GM12878 (cell line): ENCODE measurements at regions not wholly inside any gene's neighbourhood (a gene's known extent, or its start where the extent isn't known, plus 50 kb on each side); places are given as distances from the start of the nearest gene placed in this dataset.

ENCODE experiments used
- ATAC-seq: fragments of 200-7000 bp; cut with Tn5 transposase; 3 replicates; pipeline ENCODE4 v1.9.1; 2020; ENCODE audit warnings: mild to moderate bottlenecking, moderate library complexity
- BruUV-seq: library from RNA; stranded (reverse); fragments of 400-500 nt; replicated peaks from 2 replicates; lab custom pipeline; 2021; lab: Mats Ljungman, UMichigan
- CTCF ChIA-PET: fragments of 300-600 bp; sonication (Branson Sonifier 250); formaldehyde crosslinking; extraction: SDS; loops from one replicate; lab custom pipeline; 2021; ENCODE audit warnings: inconsistent platforms; lab: Yijun Ruan, JAX
- POLR2A ChIA-PET: fragments of 350-600 bp; formaldehyde crosslinking; extraction: SDS; loops from one replicate; lab custom pipeline; 2021; ENCODE audit warnings: inconsistent platforms; lab: Charles Lee
- RAD21 ChIA-PET: fragments of 300-600 bp; sonication (Branson Sonifier 250); formaldehyde crosslinking; loops from one replicate; lab custom pipeline; 2023; ENCODE audit warnings: antibody characterized with exemption; ENCODE audit not compliant: unreplicated experiment; lab: Charles Lee
- SMC1A ChIA-PET: fragments of 300-600 bp; sonication (Branson Sonifier 250); formaldehyde crosslinking; loops from one replicate; lab custom pipeline; 2023; ENCODE audit not compliant: unreplicated experiment, uncharacterized antibody; lab: Charles Lee
- DNase-seq: peaks from one replicate; pipeline ENCODE4 v3.0.0-alpha.2; 2011; ENCODE audit warnings: low read depth, low spot score
- FAIRE-seq: peaks from 3 replicates; lab custom pipeline; 2011; peaks lifted over from hg19 to GRCh38; lab: Jason Lieb, UNC
- H2AFZ ChIP-seq: 2 replicates; pipeline ENCODE4 v1.6.0; 2011; ENCODE audit warnings: low read depth, low read length, control low read depth; ENCODE audit not compliant: control insufficient read depth
- H3K27ac ChIP-seq: 2 replicates; pipeline ENCODE4 v1.5.1; 2011; ENCODE audit warnings: control low read depth; ENCODE audit not compliant: control insufficient read depth, insufficient read depth
- H3K27me3 ChIP-seq, 2 experiments: replicated peaks in 1 of 2; 2 replicates each; pipeline versions ENCODE4 v1.6.0 to v1.6.1; 2011; ENCODE audit warnings: low read length in 1 of 2; ENCODE audit not compliant: control insufficient read depth in 2 of 2, insufficient read depth in 2 of 2
- H3K36me3 ChIP-seq, 2 experiments: 2 replicates each; pipeline ENCODE4 v1.5.1; 2011; ENCODE audit warnings: low read length in 1 of 2; ENCODE audit not compliant: control insufficient read depth in 2 of 2, insufficient read depth in 2 of 2
- H3K4me1 ChIP-seq: 2 replicates; pipeline ENCODE4 v1.6.1; 2011; ENCODE audit warnings: mild to moderate bottlenecking, low read length, moderate library complexity, mixed read lengths; ENCODE audit not compliant: control insufficient read depth, insufficient read depth
- H3K4me2 ChIP-seq: 2 replicates; pipeline ENCODE4 v1.6.0; 2011; ENCODE audit warnings: control low read depth; ENCODE audit not compliant: control insufficient read depth, insufficient read depth
- H3K4me3 ChIP-seq: fragments of 200-600 bp; sonication (generic); 2 replicates; pipeline ENCODE4 v1.5.1; 2016
- H3K79me2 ChIP-seq: 2 replicates; pipeline ENCODE4 v1.6.0; 2011; ENCODE audit warnings: low read length; ENCODE audit not compliant: control insufficient read depth, insufficient read depth
- H3K9ac ChIP-seq: 2 replicates; pipeline ENCODE4 v1.8.0; 2011; ENCODE audit warnings: low read length, control low read depth, mixed read lengths; ENCODE audit not compliant: control insufficient read depth, insufficient read depth
- H3K9me3 ChIP-seq: replicated peaks from 3 replicates; pipeline ENCODE4 v1.5.1; 2011; ENCODE audit warnings: mild to moderate bottlenecking, low read length; ENCODE audit not compliant: control insufficient read depth, insufficient read depth
- H4K20me1 ChIP-seq: 2 replicates; pipeline ENCODE4 v1.6.0; 2011; ENCODE audit not compliant: control insufficient read depth, insufficient read depth
- E2F4 ChIP-seq: IDR thresholded peaks from 2 replicates; pipeline ENCODE4 v1.6.1; 2012; ENCODE audit warnings: low read depth, low read length, improper control_type of control experiment
- EZH2 ChIP-seq: IDR thresholded peaks from 2 replicates; pipeline ENCODE4 v1.6.1; 2012; ENCODE audit warnings: low read depth, mild to moderate bottlenecking, control low read depth, inconsistent platforms, low read length, borderline replicate concordance; ENCODE audit not compliant: control insufficient read depth
- IKZF1 ChIP-seq: fragments of 450-650 bp; conservative IDR thresholded peaks from 2 replicates; pipeline ENCODE4 v1.6.1; 2017; ENCODE audit warnings: antibody characterized with exemption, mild to moderate bottlenecking
- KAT2A ChIP-seq: conservative IDR thresholded peaks from 2 replicates; pipeline ENCODE4 v1.6.1; 2011; ENCODE audit warnings: low read depth, low read length; ENCODE audit not compliant: control insufficient read depth
- KDM1A ChIP-seq: fragments of 200-600 bp; sonication (generic); IDR thresholded peaks from 2 replicates; pipeline ENCODE4 v1.6.1; 2016; ENCODE audit warnings: borderline replicate concordance
- MAX ChIP-seq: IDR thresholded peaks from 2 replicates; pipeline ENCODE4 v1.6.1; 2012; ENCODE audit warnings: low read depth, low read length, improper control_type of control experiment
- NR2C1 ChIP-seq: fragments of 450-650 bp; IDR thresholded peaks from 2 replicates; pipeline ENCODE4 v1.6.1; 2017; ENCODE audit warnings: antibody characterized with exemption, mild to moderate bottlenecking, moderate library complexity
- PAX5 ChIP-seq: IDR thresholded peaks from 2 replicates; pipeline ENCODE4 v1.6.1; 2011; ENCODE audit warnings: low read depth, low read length, borderline replicate concordance
- PKNOX1 ChIP-seq: fragments of 450-650 bp; IDR thresholded peaks from 2 replicates; pipeline ENCODE4 v1.6.1; 2016; ENCODE audit warnings: mild to moderate bottlenecking
- PML ChIP-seq: IDR thresholded peaks from 2 replicates; pipeline ENCODE4 v1.6.1; 2012; ENCODE audit warnings: low read length, inconsistent platforms
- POLR2AphosphoS2 ChIP-seq: IDR thresholded peaks from 2 replicates; pipeline ENCODE4 v1.6.1; 2011; ENCODE audit warnings: low read depth, mild to moderate bottlenecking, low read length, improper control_type of control experiment, moderate library complexity
- RAD51 ChIP-seq: fragments of 450-650 bp; IDR thresholded peaks from 2 replicates; pipeline ENCODE4 v1.6.1; 2016; ENCODE audit warnings: moderate library complexity, mild to moderate bottlenecking, inconsistent platforms
- RCOR1 ChIP-seq: conservative IDR thresholded peaks from 2 replicates; pipeline ENCODE4 v1.6.1; 2012; ENCODE audit warnings: low read depth, low read length, improper control_type of control experiment
- RFX5 ChIP-seq: IDR thresholded peaks from 2 replicates; pipeline ENCODE4 v1.6.1; 2011; ENCODE audit warnings: low read depth, low read length, improper control_type of control experiment
- SRF ChIP-seq, 2 experiments: IDR thresholded peaks; 2 replicates each; pipeline ENCODE4 v1.6.1; 2011; ENCODE audit warnings: low read depth in 2 of 2, low read length in 2 of 2, mild to moderate bottlenecking in 1 of 2, moderate library complexity in 1 of 2
- SUPT20H ChIP-seq: IDR thresholded peaks from 2 replicates; pipeline ENCODE4 v1.6.1; 2011; ENCODE audit warnings: low read depth, mild to moderate bottlenecking, low read length, moderate library complexity, borderline replicate concordance; ENCODE audit not compliant: control insufficient read depth
- TCF3 ChIP-seq: IDR thresholded peaks from 2 replicates; pipeline ENCODE4 v1.6.1; 2012; ENCODE audit warnings: low read depth, mild to moderate bottlenecking, low read length, borderline replicate concordance; ENCODE audit not compliant: insufficient read depth
- in situ Hi-C: fragments of 300-500 bp; cut with MboI; formaldehyde crosslinking; loops from 9 replicates; pipeline ENCODE4 v1.14.3; 2018; ENCODE audit warnings: mixed read lengths
- intact Hi-C: fragments of 100-400 bp; cut with micrococcal nuclease; formaldehyde crosslinking; loops from one replicate; pipeline ENCODE4 v1.14.2; 2022; ENCODE audit not compliant: unreplicated experiment

- no peak for TF ChIP-seq EZH2
- TF ChIP-seq SUPT20H: no peak
- no peak for TF ChIP-seq RFX5
- TF ChIP-seq MAX: no peak
- no peak for TF ChIP-seq NR2C1
- TF ChIP-seq IKZF1: no peak
- no peak for TF ChIP-seq PKNOX1
Measured at GRCh38 chr3:56864918-56865524, 63.3 kb upstream of the ARHGEF3 start (continued).

GRCh38 chr3:56864090-56864489, 62.3 kb upstream of the ARHGEF3 start:
- Histone ChIP-seq H3K27me3 (no peaks in the 10 kb centered on the region), H3K79me2 (no peaks in the 10 kb centered on the region), H4K20me1 (no peaks in the 10 kb centered on the region), H3K9ac (no peak overlapping the region), H3K4me3 (no peak overlapping the region), H2AFZ (no peak overlapping the region), H3K36me3 (no peaks in the 10 kb centered on the region), H3K4me1 (peaks cover 23% of the 10 kb centered on the region), H3K27ac (no peak overlapping the region), H3K9me3 (peaks cover 3% of the 10 kb centered on the region; the same call in 1 of the 3 replicates), H3K4me2 (0 out of 2 replicates have a peak overlapping the region, but pooled peaks have one; percentile 7)
- FAIRE-seq (peak; percentile 62), DNase-seq (peak; percentile 31), ATAC-seq (peak; percentile 81)
- in situ Hi-C loops: no loop called here
- POLR2A ChIA-PET: interaction anchor here (0.8 to 1.7 kb wide), 3 partner anchors 40 to 97 kb away, joined by 3 to 4 read pairs (median 4); no protein-coding TSS in a partner anchor
- SMC1A ChIA-PET: interaction anchor here (0.7 to 5.0 kb wide), 13 partner anchors 9 to 169 kb away, joined by 3 to 23 read pairs (median 6); partner anchors contain the start of gene ARHGEF3
- no TSS peak for BruUV-seq
- CTCF ChIA-PET: interaction anchor here (0.7 to 2.3 kb wide), 7 partner anchors 8 to 125 kb away, joined by 3 to 6 read pairs (median 5); no protein-coding TSS in a partner anchor
- intact Hi-C loops: loop anchor here (1.0 to 2.0 kb wide), 2 partner anchors 27 to 53 kb away; no protein-coding TSS in a partner anchor
- RAD21 ChIA-PET: interaction anchor here (0.8 to 2.9 kb wide), 9 partner anchors 14 to 110 kb away, joined by 3 to 19 read pairs (median 4); no protein-coding TSS in a partner anchor
- no peak for TF ChIP-seq RCOR1
- TF ChIP-seq POLR2AphosphoS2: no peak
- no peak for TF ChIP-seq PML
- TF ChIP-seq KAT2A: no peak
- TF ChIP-seq RAD51: no peak
- TF ChIP-seq KDM1A: no peak
- TF ChIP-seq SRF (IDR thresholded peaks at IDR 0.05; ENCODE audit: low read depth in 2 of 2, low read length in 2 of 2): no peak
- no peak for TF ChIP-seq TCF3
- no peak for TF ChIP-seq E2F4
- 0 out of 2 replicates have a peak, but pooled peaks have one; percentile 50 for TF ChIP-seq PAX5
